OCI-LY7 (cell line): ENCODE measurements at regions not wholly inside any gene's neighbourhood (a gene's known extent, or its start where the extent isn't known, plus 50 kb on each side); places are given as distances from the start of the nearest gene placed in this dataset.

ENCODE experiments used
- CTCF ChIP-seq: fragments of 200-600 bp; sonication (generic); conservative IDR thresholded peaks from 2 replicates; pipeline ENCODE4 v1.5.1; 2014; ENCODE audit warnings: mild to moderate bottlenecking, antibody characterized with exemption, low read length, moderate library complexity, mixed read lengths
- EZH2phosphoT487 ChIP-seq: fragments of 200-600 bp; sonication (generic); IDR thresholded peaks from 2 replicates; pipeline ENCODE4 v1.6.1; 2018; ENCODE audit warnings: low read depth, borderline replicate concordance, mild to moderate bottlenecking, mixed run types, antibody characterized with exemption, low read length, moderate library complexity, mixed read lengths

- TF ChIP-seq CTCF: no peak
- no peak for TF ChIP-seq EZH2phosphoT487
Observed at GRCh38 chr6:108767418-108768165, 80.6 kb upstream of the ARMC2 start.
